NCI-H187 (cell line): ENCODE measurements at regions not wholly inside any gene's neighbourhood (a gene's known extent, or its start where the extent isn't known, plus 50 kb on each side); places are given as distances from the start of the nearest gene placed in this dataset.
"Not testable (repeated sequence)": the region's sequence is repeated elsewhere in the genome, so short reads cannot be mapped to it uniquely, and the experiment has no call there.

Source experiments
- DNase-seq, 2 experiments: peaks; one replicate each; lab custom pipeline; 2025; lab: John Stamatoyannopoulos, UW

GRCh38 chr6:67558985-67559384 is 1076.1 kb upstream of the ADGRB3 start:
- DNase-seq: no peak

- no peak for DNase-seq
Measured at GRCh38 chr6:67544851-67545452, 1090.1 kb upstream of the ADGRB3 start.

GRCh38 chr6:67541586-67541985 is 1093.5 kb upstream of the ADGRB3 start:
- no peak for DNase-seq

GRCh38 chr6:67538032-67538431 is 1097.0 kb upstream of the ADGRB3 start:
- no peak for DNase-seq

- DNase-seq: no peak
Measured at GRCh38 chr6:67535946-67536345, 1099.1 kb upstream of the ADGRB3 start.

- DNase-seq: no peak
Measured at GRCh38 chr6:67506352-67506751, 1128.7 kb upstream of the ADGRB3 start.

- no peak for DNase-seq
Measured at GRCh38 chr6:67501755-67502154, 1133.3 kb upstream of the ADGRB3 start.

GRCh38 chr6:67497749-67498148 is 1137.3 kb upstream of the ADGRB3 start:
- no peak for DNase-seq

- no peak for DNase-seq
Measured at GRCh38 chr6:67496191-67496590, 1138.9 kb upstream of the ADGRB3 start.

- DNase-seq: no peak
Measured at GRCh38 chr6:67493682-67494081, 1141.4 kb upstream of the ADGRB3 start.

GRCh38 chr6:67475700-67476099 is 1159.4 kb upstream of the ADGRB3 start:
- DNase-seq: no peak

GRCh38 chr6:67467341-67467740 is 1167.7 kb upstream of the ADGRB3 start:
- DNase-seq: no peak

- DNase-seq: not testable (repeated sequence)
Measured at GRCh38 chr6:67462725-67463124, 1172.4 kb upstream of the ADGRB3 start.

GRCh38 chr6:67459556-67459955 is 1175.5 kb upstream of the ADGRB3 start:
- no peak for DNase-seq

GRCh38 chr6:67458265-67458664 is 1176.8 kb upstream of the ADGRB3 start:
- no peak for DNase-seq

- DNase-seq: no peak
Measured at GRCh38 chr6:67451874-67452273, 1183.2 kb upstream of the ADGRB3 start.

- no peak for DNase-seq
Measured at GRCh38 chr6:67450641-67451040, 1184.4 kb upstream of the ADGRB3 start.

- no peak for DNase-seq
Measured at GRCh38 chr6:67449602-67450001, 1185.5 kb upstream of the ADGRB3 start.

GRCh38 chr6:67433124-67433523 is 1202.0 kb upstream of the ADGRB3 start:
- no peak for DNase-seq

- DNase-seq: no peak
Measured at GRCh38 chr6:67431076-67431475, 1204.0 kb upstream of the ADGRB3 start.

GRCh38 chr6:67426686-67427085 is 1208.4 kb upstream of the ADGRB3 start:
- DNase-seq: not testable (repeated sequence)

GRCh38 chr6:67412035-67412434 is 1223.0 kb upstream of the ADGRB3 start:
- DNase-seq: no peak

GRCh38 chr6:67411036-67411435 is 1224.0 kb upstream of the ADGRB3 start:
- no peak for DNase-seq

- DNase-seq: no peak
Measured at GRCh38 chr6:67394254-67394653, 1240.8 kb upstream of the ADGRB3 start.

GRCh38 chr6:67393356-67393755 is 1241.7 kb upstream of the ADGRB3 start:
- DNase-seq: no peak
